Islet precursor cell (in vitro differentiated cells): ENCODE measurements at regions not wholly inside any gene's neighbourhood (a gene's known extent, or its start where the extent isn't known, plus 50 kb on each side); places are given as distances from the start of the nearest gene placed in this dataset.
A peak's percentile ranks its signal among the peaks of the same experiment; 100 is the strongest.
"Not testable (repeated sequence)": the region's sequence is repeated elsewhere in the genome, so short reads cannot be mapped to it uniquely, and the experiment has no call there.

ENCODE experiments used
- DNase-seq: peaks from one replicate; pipeline ENCODE4 v3.0.0-alpha.2; 2018

GRCh38 chr12:33593753-33594152, 154.1 kb upstream of the SYT10 start:
- DNase-seq, result no peak

GRCh38 chr12:33596061-33596460, 156.4 kb upstream of the SYT10 start:
- peak; percentile 63 for DNase-seq

GRCh38 chr12:33596814-33597213, 157.2 kb upstream of the SYT10 start:
- DNase-seq, result no peak

GRCh38 chr12:33602515-33602914, 162.9 kb upstream of the SYT10 start:
- no peak for DNase-seq

GRCh38 chr12:33605757-33606156, 166.1 kb upstream of the SYT10 start:
- DNase-seq, result no peak

- DNase-seq, result no peak
Observed at GRCh38 chr12:33609910-33610309, 170.3 kb upstream of the SYT10 start.

GRCh38 chr12:33614630-33615029, 175.0 kb upstream of the SYT10 start:
- DNase-seq, result no peak

- DNase-seq, result no peak
Observed at GRCh38 chr12:33617218-33617617, 177.6 kb upstream of the SYT10 start.

- DNase-seq, result no peak
Observed at GRCh38 chr12:33628087-33628486, 188.5 kb upstream of the SYT10 start.

GRCh38 chr12:33634544-33634943, 194.9 kb upstream of the SYT10 start:
- DNase-seq, result no peak

DNA sequence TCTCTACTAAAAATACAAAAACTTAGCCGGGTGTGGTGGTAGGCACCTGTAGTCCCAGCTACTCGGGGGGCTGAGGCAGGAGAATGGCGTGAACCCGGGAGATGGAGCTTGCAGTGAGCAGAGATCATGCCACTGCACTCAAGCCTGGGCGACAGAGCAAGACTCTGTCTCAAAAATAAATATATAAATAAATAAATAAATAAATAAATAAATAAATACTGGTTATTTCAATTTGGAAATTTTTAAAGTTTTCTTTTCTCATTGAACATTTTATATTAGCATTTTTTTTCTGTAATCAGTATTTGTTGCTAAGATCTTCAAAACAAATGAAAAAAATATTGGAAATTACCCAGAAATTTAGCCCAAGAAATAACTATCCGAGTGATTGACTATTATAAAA, 197.3 kb upstream of the SYT10 start:
- DNase-seq, result not testable (repeated sequence)

DNA sequence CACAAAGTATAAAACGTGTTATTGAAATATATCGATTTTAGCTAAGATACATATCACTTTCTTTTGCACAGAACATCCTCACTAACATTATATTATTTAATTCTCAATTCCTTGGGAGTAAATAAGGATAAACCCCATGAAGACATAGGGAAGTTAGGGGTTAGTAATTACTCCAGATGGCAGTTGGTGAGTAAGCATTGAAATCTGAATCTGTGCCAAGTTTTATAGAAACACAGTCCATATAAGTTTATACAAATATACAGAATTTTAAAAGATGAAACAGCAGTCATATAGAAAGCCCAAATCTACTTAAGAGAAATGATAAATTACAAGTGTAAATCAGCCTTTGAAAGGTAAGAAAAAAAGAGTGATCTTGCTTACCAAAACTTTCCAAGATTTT, 200.4 kb upstream of the SYT10 start:
- no peak for DNase-seq

GRCh38 chr12:33649992-33650391, 210.4 kb upstream of the SYT10 start:
- no peak for DNase-seq

DNA sequence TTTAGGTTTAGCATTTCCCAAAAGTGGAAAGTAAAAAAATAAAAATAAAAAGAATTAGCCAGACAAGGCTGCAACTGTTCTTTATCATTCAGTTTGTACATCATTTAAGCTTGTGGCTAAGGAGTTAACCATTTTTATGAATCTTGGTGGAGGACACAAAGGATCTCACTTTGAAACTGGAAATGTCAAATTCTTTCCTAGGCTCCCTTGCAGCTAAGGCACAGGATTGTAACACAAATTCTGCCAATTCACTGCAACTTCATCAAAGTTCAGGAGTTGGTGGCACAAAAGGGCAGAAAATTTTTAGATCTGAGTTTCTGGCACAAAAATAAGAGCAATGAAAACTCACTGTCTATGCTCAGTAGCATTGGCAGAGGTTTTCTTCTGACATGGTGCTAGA, 211.2 kb upstream of the SYT10 start:
- no peak for DNase-seq

- no peak for DNase-seq
Observed at GRCh38 chr12:33653362-33653761, 213.7 kb upstream of the SYT10 start.

- DNase-seq, result no peak
Observed at GRCh38 chr12:33654313-33654712, 214.7 kb upstream of the SYT10 start.

- no peak for DNase-seq
Observed at GRCh38 chr12:33663000-33663654, 223.5 kb upstream of the SYT10 start.

GRCh38 chr12:33669349-33669748, 229.7 kb upstream of the SYT10 start:
- no peak for DNase-seq

DNA sequence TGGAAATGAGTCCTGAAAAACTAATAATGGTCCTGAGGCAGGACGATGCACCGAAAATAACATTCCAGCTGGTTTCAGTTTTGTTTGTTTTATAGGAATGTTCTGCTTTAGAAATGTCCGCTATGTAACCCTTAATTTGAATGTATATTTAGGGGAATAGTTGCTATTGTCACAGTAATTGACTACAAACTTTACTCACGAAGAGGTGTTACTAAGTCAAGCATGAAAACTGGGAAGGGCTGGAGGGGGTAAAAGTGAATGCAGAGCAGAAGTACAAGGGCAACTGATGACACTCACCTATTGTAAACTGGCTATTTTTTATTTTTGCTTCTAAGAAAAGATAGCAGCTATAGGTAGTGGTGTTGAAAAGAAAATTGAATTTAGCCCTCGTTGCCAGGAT, 230.7 kb upstream of the SYT10 start:
- DNase-seq, result no peak

GRCh38 chr12:33671676-33672075, 232.1 kb upstream of the SYT10 start:
- DNase-seq, result no peak

DNA sequence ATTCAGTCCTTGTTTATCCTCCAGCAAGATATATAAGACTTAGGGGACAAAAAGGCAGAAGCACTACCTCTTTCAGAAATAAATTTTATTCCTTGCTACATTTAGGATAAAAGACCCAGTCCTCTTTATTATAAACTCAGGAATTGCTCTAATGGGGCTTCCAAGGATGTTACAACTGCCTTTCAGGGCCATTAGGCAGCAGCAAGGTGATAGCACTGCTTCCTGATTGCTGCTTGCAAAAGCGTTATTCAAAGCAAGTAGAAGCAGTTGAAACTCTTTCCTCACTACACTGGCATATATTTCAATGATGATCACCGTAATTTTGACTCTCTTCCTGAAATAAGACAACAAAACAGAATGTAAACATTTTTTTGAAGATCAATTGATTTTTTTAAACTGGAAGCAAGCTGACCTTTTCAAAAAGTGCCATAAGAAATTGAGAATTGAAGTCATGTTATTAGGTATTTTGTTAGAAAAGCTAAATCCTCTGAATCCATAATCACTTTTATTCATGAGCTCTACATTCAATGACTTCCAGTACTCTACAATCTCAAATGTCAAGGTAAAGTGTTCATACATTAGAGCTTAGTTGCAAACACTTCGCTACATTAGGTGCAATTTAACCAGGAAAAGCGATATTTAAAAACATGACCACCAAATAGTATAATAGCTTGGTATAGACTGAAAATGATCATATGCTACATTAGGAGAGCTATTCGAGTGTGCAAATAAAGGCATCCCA, 233.4 kb upstream of the SYT10 start:
- DNase-seq, result no peak

GRCh38 chr12:33676866-33677265, 237.2 kb upstream of the SYT10 start:
- no peak for DNase-seq

DNA sequence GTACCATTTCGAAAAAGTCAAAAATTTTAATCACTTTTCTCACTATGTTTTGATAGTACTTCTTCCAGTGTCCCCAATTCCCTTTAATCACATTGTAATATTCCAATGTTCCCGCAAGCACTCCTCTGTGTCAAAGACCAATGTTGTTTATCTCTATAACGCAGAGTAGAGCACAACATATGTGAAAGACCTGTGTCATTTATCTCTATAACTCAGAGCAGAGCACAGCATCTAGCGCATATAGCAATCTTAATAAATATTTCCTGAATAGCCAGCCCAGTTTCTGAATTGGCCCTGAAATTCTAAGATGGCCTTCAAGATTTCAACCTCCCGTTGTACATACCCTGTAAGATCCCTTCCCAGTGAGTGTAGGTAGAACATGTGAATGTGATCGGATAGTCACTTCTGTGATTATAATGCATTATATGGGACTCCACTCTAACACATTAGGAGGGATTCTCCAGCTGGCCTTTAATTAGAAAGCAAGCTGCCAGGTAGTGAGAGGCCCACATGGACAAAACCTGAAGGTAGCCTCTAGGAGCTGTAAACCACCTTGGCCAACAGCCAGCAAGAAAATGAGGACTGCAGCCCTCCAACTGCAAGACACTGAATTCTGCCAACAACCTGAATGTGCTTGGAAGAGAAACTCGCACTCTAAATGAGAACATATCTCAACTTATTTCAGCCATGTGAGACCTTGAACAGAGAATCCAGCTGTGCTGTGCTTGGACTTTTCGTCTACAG, 238.8 kb upstream of the SYT10 start:
- DNase-seq, result no peak

- no peak for DNase-seq
Observed at GRCh38 chr12:33690562-33690961, 250.9 kb upstream of the SYT10 start.
